H1 (cell line): ENCODE measurements at regions not wholly inside any gene's neighbourhood (a gene's known extent, or its start where the extent isn't known, plus 50 kb on each side); places are given as distances from the start of the nearest gene placed in this dataset.

Experiments used
- CTCF ChIA-PET: fragments of 300-600 bp; sonication (Branson Sonifier 250); formaldehyde crosslinking; loops from one replicate; lab custom pipeline; 2021; ENCODE audit not compliant: partially characterized antibody; lab: Charles Lee
- POLR2A ChIA-PET: fragments of 300-600 bp; sonication (Branson Sonifier 250); formaldehyde crosslinking; loops from one replicate; lab custom pipeline; 2021; ENCODE audit warnings: inconsistent platforms; ENCODE audit not compliant: partially characterized antibody; lab: Charles Lee
- DNase-seq, 2 experiments: peaks; one replicate each; pipeline versions ENCODE4 v3.0.0 to v3.0.0-alpha.2; 2010 to 2022; ENCODE audit warnings: low spot score in 2 of 2, low read depth in 1 of 2, mixed read lengths in 1 of 2
- FAIRE-seq: peaks from 2 replicates; lab custom pipeline; 2011; peaks lifted over from hg19 to GRCh38; lab: Jason Lieb, UNC
- H2AFZ ChIP-seq: 2 replicates; pipeline ENCODE4 v1.8.1; 2012; ENCODE audit warnings: low read length, inconsistent platforms
- H2AK5ac ChIP-seq: 2 replicates; pipeline ENCODE4 v1.6.1; 2013; ENCODE audit warnings: low read depth, low read length
- H2BK120ac ChIP-seq: replicated peaks from 2 replicates; pipeline ENCODE3; 2013; ENCODE audit warnings: low read depth, low read length, inconsistent platforms
- H2BK12ac ChIP-seq: 2 replicates; pipeline ENCODE4 v1.6.1; 2013; ENCODE audit warnings: low read depth, low read length
- H2BK15ac ChIP-seq: 2 replicates; pipeline ENCODE4 v1.6.1; 2013; ENCODE audit warnings: low read length
- H2BK20ac ChIP-seq: 2 replicates; pipeline ENCODE4 v1.6.1; 2013; ENCODE audit warnings: low read length
- H2BK5ac ChIP-seq: 2 replicates; pipeline ENCODE4 v1.6.1; 2013; ENCODE audit warnings: low read depth, low read length
- H3K14ac ChIP-seq: 2 replicates; pipeline ENCODE4 v1.6.1; 2013; ENCODE audit warnings: inconsistent platforms; ENCODE audit not compliant: insufficient read length
- H3K18ac ChIP-seq: 2 replicates; pipeline ENCODE4 v1.6.1; 2013; ENCODE audit warnings: low read length; ENCODE audit errors: extremely low read depth
- H3K23ac ChIP-seq: 2 replicates; pipeline ENCODE4 v1.6.1; 2013; ENCODE audit warnings: inconsistent platforms; ENCODE audit not compliant: insufficient read length
- H3K23me2 ChIP-seq: 2 replicates; pipeline ENCODE4 v1.6.1; 2013; ENCODE audit warnings: low read depth, low read length
- H3K27ac ChIP-seq: 2 replicates; pipeline ENCODE4 v1.6.1; 2011; ENCODE audit warnings: low read depth, low read length, inconsistent platforms
- H3K27me3 ChIP-seq, 4 experiments: replicated peaks in 1 of 4; 1 replicate in 1 of 4; 2 replicates in 3 of 4; pipeline versions ENCODE4 v1.6.1 to v1.8.1; 2011 to 2013; ENCODE audit warnings: low read length in 3 of 4, mild to moderate bottlenecking in 3 of 4, inconsistent platforms in 2 of 4, mixed read lengths in 2 of 4, moderate library complexity in 1 of 4; ENCODE audit not compliant: control insufficient read depth in 3 of 4, insufficient read depth in 3 of 4; ENCODE audit errors: extremely low read depth in 1 of 4
- H3K36me3 ChIP-seq, 4 experiments: 2 replicates each; pipeline versions ENCODE4 v1.6.1 to v1.8.1; 2011 to 2013; ENCODE audit warnings: mild to moderate bottlenecking in 4 of 4, low read length in 3 of 4, moderate library complexity in 2 of 4, control low read depth in 1 of 4, inconsistent platforms in 1 of 4; ENCODE audit not compliant: insufficient read depth in 4 of 4, control insufficient read depth in 2 of 4
- H3K4ac ChIP-seq: replicated peaks from 2 replicates; pipeline ENCODE3; 2013; ENCODE audit warnings: low read length, low read depth, mixed read lengths, inconsistent platforms; ENCODE audit not compliant: insufficient read length
- H3K4me1 ChIP-seq, 4 experiments: replicated peaks in 1 of 4; 1 replicate in 1 of 4; 2 replicates in 3 of 4; pipeline versions ENCODE4 v1.6.1 to v1.8.1; 2011 to 2013; ENCODE audit warnings: low read length in 3 of 4, inconsistent platforms in 2 of 4, mixed read lengths in 1 of 4; ENCODE audit not compliant: insufficient read depth in 4 of 4, control insufficient read depth in 3 of 4
- H3K4me2 ChIP-seq, 2 experiments: 2 replicates each; pipeline versions ENCODE4 v1.6.1 to v1.8.1; 2011 to 2013; ENCODE audit warnings: low read depth in 2 of 2, low read length in 2 of 2, control low read depth in 1 of 2, inconsistent platforms in 1 of 2, mild to moderate bottlenecking in 1 of 2; ENCODE audit not compliant: insufficient read depth in 1 of 2
- H3K4me3 ChIP-seq, 4 experiments: fragments of 200-600, 300-600 bp in 1 of 4; sonication (generic), shearing (Covaris generic), sonication (Bioruptor Twin) in 1 of 4; 2 replicates each; pipeline versions ENCODE4 v1.5.1 to v1.8.1; 2011 to 2016; ENCODE audit warnings: low read length in 4 of 4, low read depth in 3 of 4, control low read depth in 2 of 4, inconsistent platforms in 2 of 4, mild to moderate bottlenecking in 2 of 4, mixed read lengths in 1 of 4, moderate library complexity in 1 of 4; ENCODE audit not compliant: insufficient read depth in 2 of 4; ENCODE audit errors: extremely low read depth in 1 of 4
- H3K56ac ChIP-seq: replicated peaks from 2 replicates; pipeline ENCODE3; 2013; ENCODE audit warnings: low read depth, mild to moderate bottlenecking, mixed read lengths, low read length, inconsistent platforms; ENCODE audit not compliant: insufficient read length
- H3K79me1 ChIP-seq: 2 replicates; pipeline ENCODE4 v1.6.1; 2013; ENCODE audit warnings: low read depth, low read length, control low read depth
- H3K79me2 ChIP-seq, 2 experiments: 2 replicates each; pipeline versions ENCODE4 v1.6.1 to v1.8.1; 2012 to 2013; ENCODE audit warnings: low read length in 2 of 2, mild to moderate bottlenecking in 2 of 2, inconsistent platforms in 1 of 2; ENCODE audit not compliant: insufficient read depth in 2 of 2, control insufficient read depth in 1 of 2
- H3K9ac ChIP-seq, 4 experiments: replicated peaks in 1 of 4; 1 replicate in 1 of 4; 2 replicates in 3 of 4; pipeline versions ENCODE4 v1.6.1 to v1.8.1; 2011 to 2013; ENCODE audit warnings: low read depth in 3 of 4, low read length in 3 of 4, control low read depth in 2 of 4, mild to moderate bottlenecking in 2 of 4, moderate library complexity in 2 of 4, inconsistent platforms in 1 of 4; ENCODE audit errors: extremely low read depth in 1 of 4
- H3K9me3 ChIP-seq, 2 experiments: 2 replicates each; pipeline versions ENCODE4 v1.6.1 to v1.8.1; 2012 to 2013; ENCODE audit warnings: mild to moderate bottlenecking in 2 of 2, moderate library complexity in 2 of 2, control low read depth in 1 of 2, inconsistent platforms in 1 of 2, low read depth in 1 of 2, low read length in 1 of 2, mixed read lengths in 1 of 2; ENCODE audit not compliant: insufficient read depth in 2 of 2
- H4K20me1 ChIP-seq, 2 experiments: replicated peaks in 1 of 2; 2 replicates each; pipeline versions ENCODE3 to v1.8.1; 2011 to 2013; ENCODE audit warnings: inconsistent platforms in 2 of 2, low read length in 2 of 2, mild to moderate bottlenecking in 1 of 2; ENCODE audit not compliant: insufficient read depth in 2 of 2, control insufficient read depth in 1 of 2
- H4K5ac ChIP-seq: 2 replicates; pipeline ENCODE4 v1.6.1; 2013; ENCODE audit warnings: low read length, low read depth, mixed read lengths, inconsistent platforms; ENCODE audit not compliant: insufficient read length
- H4K8ac ChIP-seq: 2 replicates; pipeline ENCODE4 v1.8.0; 2013; ENCODE audit warnings: mild to moderate bottlenecking, moderate library complexity, low read length, inconsistent platforms; ENCODE audit not compliant: insufficient read depth; ENCODE audit errors: extremely low read depth
- H4K91ac ChIP-seq: replicated peaks from 2 replicates; pipeline ENCODE3; 2013; ENCODE audit warnings: low read length, mixed read lengths, inconsistent platforms; ENCODE audit not compliant: insufficient read length
- BRCA1 ChIP-seq: IDR thresholded peaks from 2 replicates; pipeline ENCODE4 v1.6.1; 2012; ENCODE audit warnings: low read depth, low read length, improper control_type of control experiment
- FOSL1 ChIP-seq: IDR thresholded peaks from 2 replicates; pipeline ENCODE4 v1.6.1; 2011; ENCODE audit warnings: mild to moderate bottlenecking, low read depth, low read length, moderate library complexity; ENCODE audit not compliant: insufficient read depth
- TBP ChIP-seq: IDR thresholded peaks from 2 replicates; pipeline ENCODE4 v1.6.1; 2011; ENCODE audit warnings: low read depth, low read length, improper control_type of control experiment
- ZNF274 ChIP-seq: IDR thresholded peaks from 2 replicates; pipeline ENCODE4 v1.7.0; 2012; ENCODE audit warnings: low read length, borderline replicate concordance; ENCODE audit errors: extremely low read depth
- WGBS, 2 experiments: shearing (Covaris generic) in 1 of 2; methylation state at CpG; one replicate each; pipeline versions ENCODE4 v1.1.6 to v1.1.7; 2013 to 2015; ENCODE audit warnings: low lambda C conversion rate in 2 of 2, mixed read lengths in 2 of 2, inconsistent platforms in 1 of 2, low coverage in 1 of 2, missing lambda C conversion rate in 1 of 2; ENCODE audit not compliant: insufficient replicate concordance in 2 of 2, insufficient coverage in 1 of 2, insufficient read length in 1 of 2; ENCODE audit errors: extremely low coverage in 1 of 2, missing lambda C conversion rate in 1 of 2; 5-methylcytosine and 5-hydroxymethylcytosine counted together

GRCh38 chr9:116009420-116009819, 144.2 kb upstream of the PAPPA start:
- Histone ChIP-seq H3K4me3 (no peak overlapping the region), H4K5ac (no peak overlapping the region), H2AK5ac (no peak overlapping the region), H3K4me1 (no peaks in the 10 kb centered on the region), H3K18ac (no peak overlapping the region), H3K27me3 (no peaks in the 10 kb centered on the region; a peak in 1 of 7 replicates), H3K4ac (no peak overlapping the region), H2BK15ac (no peak overlapping the region), H2BK12ac (no peak overlapping the region), H2BK120ac (no peak overlapping the region), H3K79me2 (no peaks in the 10 kb centered on the region), H3K23me2 (no peaks in the 10 kb centered on the region), H3K9ac (no peak overlapping the region), H3K79me1 (no peaks in the 10 kb centered on the region), H2BK5ac (no peak overlapping the region), H3K14ac (no peak overlapping the region), H4K20me1 (no peaks in the 10 kb centered on the region), H3K4me2 (no peak overlapping the region), H2BK20ac (no peak overlapping the region), H3K23ac (no peak overlapping the region), H3K36me3 (no peaks in the 10 kb centered on the region), H2AFZ (no peak overlapping the region), H4K8ac (no peak overlapping the region), H3K56ac (no peak overlapping the region), H3K9me3 (no peaks in the 10 kb centered on the region), H3K27ac (no peak overlapping the region), H4K91ac (no peak overlapping the region)
- ChIA-PET POLR2A (no interaction called here), CTCF (interaction anchor here (0.6 to 4.0 kb wide), 2 partner anchors 11 to 149 kb away, joined by 3 to 19 read pairs; no protein-coding TSS in a partner anchor)
- TF ChIP-seq TBP (no peak), FOSL1 (no peak), ZNF274 (no peak), BRCA1 (no peak)
- FAIRE-seq: no peak
- DNase-seq: no peak
- 88% methylated on average over 2 of the region's 2 CpGs; no CpG with 5 or more reads in 1 of the 2 experiments for WGBS, 2 experiments
